Upper lobe of right lung (tissue), 1 donor: ENCODE measurements at regions not wholly inside any gene's neighbourhood (a gene's known extent, or its start where the extent isn't known, plus 50 kb on each side); places are given as distances from the start of the nearest gene placed in this dataset.

Experiments
- ATAC-seq: fragments of 200-7000 bp; cut with Tn5 transposase; one replicate; pipeline ENCODE4 v1.9.1; 2020; ENCODE audit warnings: mild to moderate bottlenecking, moderate library complexity
- DNase-seq: peaks from one replicate; pipeline ENCODE4 v3.0.0-alpha.2; 2020
- H3K27ac ChIP-seq: fragments of 200-600 bp; one replicate; pipeline ENCODE4 v1.8.0; 2022
- H3K27me3 ChIP-seq: fragments of 200-600 bp; one replicate; pipeline ENCODE4 v1.8.0; 2022; ENCODE audit warnings: mild to moderate bottlenecking
- H3K36me3 ChIP-seq: fragments of 200-600 bp; one replicate; pipeline ENCODE4 v1.8.0; 2022
- H3K4me1 ChIP-seq: fragments of 200-600 bp; one replicate; pipeline ENCODE4 v1.8.0; 2022
- H3K4me3 ChIP-seq: fragments of 200-600 bp; one replicate; pipeline ENCODE4 v1.8.0; 2022; ENCODE audit warnings: mild to moderate bottlenecking
- H3K9me3 ChIP-seq: fragments of 200-600 bp; one replicate; pipeline ENCODE4 v1.8.0; 2022
- CTCF ChIP-seq: fragments of 200-600 bp; IDR thresholded peaks from one replicate; pipeline ENCODE4 v1.8.0; 2022; ENCODE audit warnings: antibody characterized with exemption
- intact Hi-C: fragments of 100-400 bp; cut with DNase I; formaldehyde crosslinking; loops from one replicate; pipeline ENCODE4 v1.11.0; 2022
- donor health status: DM: no; HTN: yes; CAD: no; lungs with severe emphysema.

- no peaks in the 10 kb centered on the region for H3K36me3 ChIP-seq
- H3K4me3 ChIP-seq: no peak overlapping the region
- H3K4me1 ChIP-seq: no peaks in the 10 kb centered on the region
- intact Hi-C loops: no loop called here
- no peaks in the 10 kb centered on the region for H3K27me3 ChIP-seq
- ATAC-seq: no peak
- DNase-seq: no peak
- no peaks in the 10 kb centered on the region for H3K9me3 ChIP-seq
- H3K27ac ChIP-seq: no peak overlapping the region
- no peak for TF ChIP-seq CTCF
Observed at GRCh38 chr4:163217505-163217904, 50.8 kb upstream of the NAF1 start.
